HCT116 (cell line): ENCODE measurements at regions not wholly inside any gene's neighbourhood (a gene's known extent, or its start where the extent isn't known, plus 50 kb on each side); places are given as distances from the start of the nearest gene placed in this dataset.

Experiments used
- ATAC-seq: fragments of 200-7000 bp; cut with Tn5 transposase; 2 replicates; pipeline ENCODE4 v1.9.1; 2020; ENCODE audit warnings: mild to moderate bottlenecking, moderate library complexity
- BruUV-seq: library from RNA; stranded (reverse); fragments of 400-500 nt; replicated peaks from 2 replicates; lab custom pipeline; 2021; lab: Mats Ljungman, UMichigan
- CTCF ChIA-PET: fragments of 300-600 bp; sonication (Branson Sonifier 250); formaldehyde crosslinking; loops from one replicate; lab custom pipeline; 2021; ENCODE audit warnings: antibody characterized with exemption; lab: Charles Lee
- POLR2A ChIA-PET: fragments of 300-600, 350-600 bp; sonication (Branson Sonifier 250); formaldehyde crosslinking; loops from one replicate; lab custom pipeline; 2021; ENCODE audit warnings: antibody characterized with exemption; lab: Charles Lee
- RAD21 ChIA-PET, 2 experiments: fragments of 300-600 bp; sonication (Branson Sonifier 250); formaldehyde crosslinking; loops; one replicate each; lab custom pipeline; 2023; ENCODE audit warnings: low total read pairs in 2 of 2; ENCODE audit not compliant: uncharacterized antibody in 2 of 2, unreplicated experiment in 2 of 2, low non-redundant PET in 1 of 2; lab: Charles Lee
- DNase-seq: peaks from one replicate; pipeline ENCODE4 v3.0.0-alpha.2; 2010; ENCODE audit warnings: low read depth, low spot score
- H2AFZ ChIP-seq: fragments of 200-600 bp; shearing (Covaris generic), sonication (generic); 2 replicates; pipeline ENCODE4 v1.6.1; 2017; ENCODE audit warnings: low read depth, mixed run types, mixed read lengths, antibody characterized with exemption, low read length; ENCODE audit not compliant: poor library complexity, severe bottlenecking
- H3K27ac ChIP-seq: 2 replicates; pipeline ENCODE4 v1.5.1; 2012; ENCODE audit warnings: low read depth, low read length
- H3K27me3 ChIP-seq: fragments of 200-600 bp; sonication (generic); 2 replicates; pipeline ENCODE4 v1.6.1; 2016; ENCODE audit warnings: mixed run types, low read length, mixed read lengths; ENCODE audit not compliant: insufficient read depth
- H3K36me3 ChIP-seq, 2 experiments: fragments of 200-500 bp in 1 of 2; fragments of 200-600 bp in 1 of 2; sonication (Bioruptor generic) in 1 of 2; sonication (generic) in 1 of 2; 2 replicates each; pipeline versions ENCODE4 v1.5.1 to v1.6.1; 2014 to 2016; ENCODE audit warnings: low read length in 2 of 2, inconsistent platforms in 1 of 2, mixed read lengths in 1 of 2, mixed run types in 1 of 2; ENCODE audit not compliant: insufficient read depth in 2 of 2, control insufficient read depth in 1 of 2
- H3K4me1 ChIP-seq, 2 experiments: fragments of 200-600 bp in 1 of 2; sonication (generic) in 1 of 2; 2 replicates each; pipeline versions ENCODE4 v1.5.1 to v1.6.1; 2012 to 2017; ENCODE audit warnings: low read length in 2 of 2, inconsistent platforms in 1 of 2, mild to moderate bottlenecking in 1 of 2, mixed read lengths in 1 of 2, mixed run types in 1 of 2, moderate library complexity in 1 of 2; ENCODE audit not compliant: insufficient read depth in 2 of 2, control insufficient read depth in 1 of 2
- H3K4me2 ChIP-seq: fragments of 200-600 bp; sonication (generic); 2 replicates; pipeline ENCODE4 v1.6.1; 2017; ENCODE audit warnings: mixed run types, low read length, mixed read lengths
- H3K4me3 ChIP-seq, 2 experiments: fragments of 200-600 bp in 1 of 2; sonication (generic) in 1 of 2; replicated peaks in 1 of 2; 2 replicates each; pipeline ENCODE4 v1.5.1; 2011 to 2016; ENCODE audit warnings: low read length in 2 of 2, control low read depth in 1 of 2, low read depth in 1 of 2, mild to moderate bottlenecking in 1 of 2, mixed read lengths in 1 of 2, mixed run types in 1 of 2
- H3K79me2 ChIP-seq: fragments of 200-600 bp; sonication (generic); 2 replicates; pipeline ENCODE4 v1.6.1; 2017; ENCODE audit warnings: mild to moderate bottlenecking, mixed run types, low read length, moderate library complexity, mixed read lengths; ENCODE audit not compliant: insufficient read depth
- H3K9ac ChIP-seq: fragments of 200-600 bp; sonication (generic); 2 replicates; pipeline ENCODE4 v1.6.1; 2016; ENCODE audit warnings: low read length, mixed read lengths
- H3K9me2 ChIP-seq: fragments of 200-600 bp; sonication (generic), shearing (Covaris generic); 2 replicates; pipeline ENCODE4 v1.6.1; 2017; ENCODE audit warnings: mixed run types, mild to moderate bottlenecking, moderate library complexity; ENCODE audit not compliant: insufficient read depth
- H3K9me3 ChIP-seq, 2 experiments: fragments of 200-500 bp in 1 of 2; fragments of 200-600 bp in 1 of 2; sonication (Bioruptor generic) in 1 of 2; sonication (generic) in 1 of 2; 2 replicates each; pipeline ENCODE4 v1.6.1; 2014 to 2017; ENCODE audit warnings: low read length in 2 of 2, mixed read lengths in 2 of 2, inconsistent platforms in 1 of 2, low read depth in 1 of 2, mild to moderate bottlenecking in 1 of 2, mixed run types in 1 of 2, moderate library complexity in 1 of 2; ENCODE audit not compliant: control insufficient read depth in 1 of 2, insufficient read depth in 1 of 2
- H4K20me1 ChIP-seq: fragments of 200-600 bp; sonication (generic), shearing (Covaris generic); 2 replicates; pipeline ENCODE4 v1.6.1; 2017; ENCODE audit warnings: mixed run types, mild to moderate bottlenecking, moderate library complexity; ENCODE audit not compliant: insufficient read depth
- ATF3 ChIP-seq: IDR thresholded peaks from 2 replicates; pipeline ENCODE4 v1.6.1; 2012
- CBX3 ChIP-seq: IDR thresholded peaks from 2 replicates; pipeline ENCODE4 v1.6.1; 2012; ENCODE audit warnings: low read depth
- ELF1 ChIP-seq: IDR thresholded peaks from 2 replicates; pipeline ENCODE4 v1.6.1; 2012; ENCODE audit warnings: low read depth, borderline replicate concordance
- EZH2phosphoT487 ChIP-seq: fragments of 200-600 bp; IDR thresholded peaks from 2 replicates; pipeline ENCODE4 v1.6.1; 2018; ENCODE audit warnings: antibody characterized with exemption, borderline replicate concordance
- JUND ChIP-seq: IDR thresholded peaks from 2 replicates; pipeline ENCODE4 v1.6.1; 2012
- POLR2A ChIP-seq: IDR thresholded peaks from 2 replicates; pipeline ENCODE4 v1.7.0; 2011; ENCODE audit warnings: borderline replicate concordance; ENCODE audit not compliant: insufficient read depth, insufficient read length; ENCODE audit errors: extremely low read depth
- SRF ChIP-seq: IDR thresholded peaks from 2 replicates; pipeline ENCODE4 v1.6.1; 2012; ENCODE audit warnings: low read depth
- YY1 ChIP-seq: IDR thresholded peaks from 2 replicates; pipeline ENCODE4 v1.6.1; 2011; ENCODE audit warnings: low read length, low read depth, moderate library complexity, mild to moderate bottlenecking; ENCODE audit not compliant: insufficient replicate concordance; ENCODE audit errors: extremely low read depth
- ZFX ChIP-seq: fragments of 450-650 bp; IDR thresholded peaks from 2 replicates; pipeline ENCODE4 v1.6.1; 2017
- ZNF274 ChIP-seq: fragments of 200-500 bp; sonication (Bioruptor generic); IDR thresholded peaks from 2 replicates; pipeline ENCODE4 v1.6.1; 2014; ENCODE audit warnings: mild to moderate bottlenecking, low read depth, low read length, inconsistent platforms
- intact Hi-C: fragments of 100-400 bp; cut with micrococcal nuclease; formaldehyde crosslinking; loops from 2 replicates; pipeline ENCODE4 v1.10.0; 2022
- TF ChIP-seq, protein P1 (sequence below): IDR thresholded peaks from 2 replicates; pipeline ENCODE4 v1.6.1; 2011; ENCODE audit warnings: mild to moderate bottlenecking, low read length, moderate library complexity; ENCODE audit not compliant: insufficient replicate concordance; ENCODE audit errors: extremely low read depth
- TF ChIP-seq, protein P2 (sequence below): IDR thresholded peaks from 2 replicates; pipeline ENCODE4 v1.6.1; 2012; ENCODE audit warnings: low read depth
- TF ChIP-seq, protein P3 (sequence below), 3 experiments: fragments of 200-600 bp in 1 of 3; sonication (generic) in 1 of 3; IDR thresholded peaks in 2 of 3; conservative IDR thresholded peaks in 1 of 3; 2 replicates each; pipeline ENCODE4 v1.5.1; 2012 to 2017; ENCODE audit warnings: low read depth in 2 of 3, low read length in 2 of 3, antibody characterized with exemption in 1 of 3, borderline replicate concordance in 1 of 3, control low read depth in 1 of 3, mild to moderate bottlenecking in 1 of 3, mixed read lengths in 1 of 3, mixed run types in 1 of 3, moderate library complexity in 1 of 3; ENCODE audit not compliant: insufficient read depth in 1 of 3

DNA sequence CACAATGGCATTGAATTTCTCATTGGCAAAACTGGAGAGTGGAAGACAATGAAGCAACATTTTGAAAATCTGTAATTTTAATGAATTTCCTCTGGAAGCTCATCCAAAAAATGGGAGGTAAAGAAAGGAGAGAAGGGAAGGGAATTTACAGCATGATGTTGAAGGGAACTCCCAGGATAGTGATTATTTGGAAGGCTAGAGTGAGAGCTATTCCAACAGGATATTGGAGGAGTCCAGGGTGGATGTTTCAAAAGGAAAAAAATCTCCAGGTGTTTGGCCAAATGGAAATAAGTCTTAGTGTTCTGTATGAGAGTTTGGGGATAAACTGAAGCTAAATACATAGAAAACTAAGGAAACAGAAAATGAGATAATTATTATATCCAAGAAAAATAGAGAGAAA is 106.2 kb downstream of the IZUMO3 start:
- Histone ChIP-seq H4K20me1 (no peaks in the 10 kb centered on the region), H3K79me2 (no peaks in the 10 kb centered on the region), H2AFZ (no peak overlapping the region), H3K27ac (no peak overlapping the region), H3K9me2 (no peaks in the 10 kb centered on the region), H3K27me3 (no peaks in the 10 kb centered on the region), H3K9ac (no peak overlapping the region), H3K4me3 (no peak overlapping the region), H3K4me1 (no peaks in the 10 kb centered on the region), H3K36me3 (no peaks in the 10 kb centered on the region), H3K9me3 (peaks cover 5 to 13% of the 10 kb centered on the region in 2 experiments; a peak in 2 of 4 replicates), H3K4me2 (no peak overlapping the region)
- POLR2A ChIA-PET: no interaction called here
- ATAC-seq (no peak), DNase-seq (no peak)
- intact Hi-C loops: no loop called here
- no TSS peak for BruUV-seq
- no peak for TF ChIP-seq ZNF274
- no peak for TF ChIP-seq JUND
- RAD21 ChIA-PET: no interaction called here
- CTCF ChIA-PET: no interaction called here

GRCh38 chr9:24438876-24439275 is 106.8 kb downstream of the IZUMO3 start:
- Histone ChIP-seq H3K4me1 (no peaks in the 10 kb centered on the region), H3K36me3 (no peaks in the 10 kb centered on the region), H3K27me3 (no peaks in the 10 kb centered on the region), H3K9ac (no peak overlapping the region), H3K4me3 (no peak overlapping the region), H3K27ac (no peak overlapping the region), H4K20me1 (no peaks in the 10 kb centered on the region), H3K9me2 (no peaks in the 10 kb centered on the region), H3K4me2 (no peak overlapping the region), H2AFZ (no peak overlapping the region), H3K9me3 (peaks cover 5 to 13% of the 10 kb centered on the region in 2 experiments; a peak in 2 of 4 replicates), H3K79me2 (no peaks in the 10 kb centered on the region)
- ChIA-PET POLR2A (no interaction called here), RAD21 (no interaction called here), CTCF (no interaction called here)
- intact Hi-C loops: no loop called here
- no peak for DNase-seq
- BruUV-seq: no TSS peak
- ATAC-seq: no peak
- TF ChIP-seq, protein P1, sequence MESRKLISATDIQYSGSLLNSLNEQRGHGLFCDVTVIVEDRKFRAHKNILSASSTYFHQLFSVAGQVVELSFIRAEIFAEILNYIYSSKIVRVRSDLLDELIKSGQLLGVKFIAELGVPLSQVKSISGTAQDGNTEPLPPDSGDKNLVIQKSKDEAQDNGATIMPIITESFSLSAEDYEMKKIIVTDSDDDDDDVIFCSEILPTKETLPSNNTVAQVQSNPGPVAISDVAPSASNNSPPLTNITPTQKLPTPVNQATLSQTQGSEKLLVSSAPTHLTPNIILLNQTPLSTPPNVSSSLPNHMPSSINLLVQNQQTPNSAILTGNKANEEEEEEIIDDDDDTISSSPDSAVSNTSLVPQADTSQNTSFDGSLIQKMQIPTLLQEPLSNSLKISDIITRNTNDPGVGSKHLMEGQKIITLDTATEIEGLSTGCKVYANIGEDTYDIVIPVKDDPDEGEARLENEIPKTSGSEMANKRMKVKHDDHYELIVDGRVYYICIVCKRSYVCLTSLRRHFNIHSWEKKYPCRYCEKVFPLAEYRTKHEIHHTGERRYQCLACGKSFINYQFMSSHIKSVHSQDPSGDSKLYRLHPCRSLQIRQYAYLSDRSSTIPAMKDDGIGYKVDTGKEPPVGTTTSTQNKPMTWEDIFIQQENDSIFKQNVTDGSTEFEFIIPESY: no peak
- TF ChIP-seq, protein P2, sequence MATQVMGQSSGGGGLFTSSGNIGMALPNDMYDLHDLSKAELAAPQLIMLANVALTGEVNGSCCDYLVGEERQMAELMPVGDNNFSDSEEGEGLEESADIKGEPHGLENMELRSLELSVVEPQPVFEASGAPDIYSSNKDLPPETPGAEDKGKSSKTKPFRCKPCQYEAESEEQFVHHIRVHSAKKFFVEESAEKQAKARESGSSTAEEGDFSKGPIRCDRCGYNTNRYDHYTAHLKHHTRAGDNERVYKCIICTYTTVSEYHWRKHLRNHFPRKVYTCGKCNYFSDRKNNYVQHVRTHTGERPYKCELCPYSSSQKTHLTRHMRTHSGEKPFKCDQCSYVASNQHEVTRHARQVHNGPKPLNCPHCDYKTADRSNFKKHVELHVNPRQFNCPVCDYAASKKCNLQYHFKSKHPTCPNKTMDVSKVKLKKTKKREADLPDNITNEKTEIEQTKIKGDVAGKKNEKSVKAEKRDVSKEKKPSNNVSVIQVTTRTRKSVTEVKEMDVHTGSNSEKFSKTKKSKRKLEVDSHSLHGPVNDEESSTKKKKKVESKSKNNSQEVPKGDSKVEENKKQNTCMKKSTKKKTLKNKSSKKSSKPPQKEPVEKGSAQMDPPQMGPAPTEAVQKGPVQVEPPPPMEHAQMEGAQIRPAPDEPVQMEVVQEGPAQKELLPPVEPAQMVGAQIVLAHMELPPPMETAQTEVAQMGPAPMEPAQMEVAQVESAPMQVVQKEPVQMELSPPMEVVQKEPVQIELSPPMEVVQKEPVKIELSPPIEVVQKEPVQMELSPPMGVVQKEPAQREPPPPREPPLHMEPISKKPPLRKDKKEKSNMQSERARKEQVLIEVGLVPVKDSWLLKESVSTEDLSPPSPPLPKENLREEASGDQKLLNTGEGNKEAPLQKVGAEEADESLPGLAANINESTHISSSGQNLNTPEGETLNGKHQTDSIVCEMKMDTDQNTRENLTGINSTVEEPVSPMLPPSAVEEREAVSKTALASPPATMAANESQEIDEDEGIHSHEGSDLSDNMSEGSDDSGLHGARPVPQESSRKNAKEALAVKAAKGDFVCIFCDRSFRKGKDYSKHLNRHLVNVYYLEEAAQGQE: no peak
- TF ChIP-seq SRF: no peak
- no peak for TF ChIP-seq ZFX
- no peak for TF ChIP-seq YY1
- TF ChIP-seq CBX3: no peak
- TF ChIP-seq ZNF274: no peak
- no peak for TF ChIP-seq POLR2A
- no peak for TF ChIP-seq ATF3
- no peak for TF ChIP-seq ELF1
- no peak for TF ChIP-seq EZH2phosphoT487
- TF ChIP-seq, protein P3, sequence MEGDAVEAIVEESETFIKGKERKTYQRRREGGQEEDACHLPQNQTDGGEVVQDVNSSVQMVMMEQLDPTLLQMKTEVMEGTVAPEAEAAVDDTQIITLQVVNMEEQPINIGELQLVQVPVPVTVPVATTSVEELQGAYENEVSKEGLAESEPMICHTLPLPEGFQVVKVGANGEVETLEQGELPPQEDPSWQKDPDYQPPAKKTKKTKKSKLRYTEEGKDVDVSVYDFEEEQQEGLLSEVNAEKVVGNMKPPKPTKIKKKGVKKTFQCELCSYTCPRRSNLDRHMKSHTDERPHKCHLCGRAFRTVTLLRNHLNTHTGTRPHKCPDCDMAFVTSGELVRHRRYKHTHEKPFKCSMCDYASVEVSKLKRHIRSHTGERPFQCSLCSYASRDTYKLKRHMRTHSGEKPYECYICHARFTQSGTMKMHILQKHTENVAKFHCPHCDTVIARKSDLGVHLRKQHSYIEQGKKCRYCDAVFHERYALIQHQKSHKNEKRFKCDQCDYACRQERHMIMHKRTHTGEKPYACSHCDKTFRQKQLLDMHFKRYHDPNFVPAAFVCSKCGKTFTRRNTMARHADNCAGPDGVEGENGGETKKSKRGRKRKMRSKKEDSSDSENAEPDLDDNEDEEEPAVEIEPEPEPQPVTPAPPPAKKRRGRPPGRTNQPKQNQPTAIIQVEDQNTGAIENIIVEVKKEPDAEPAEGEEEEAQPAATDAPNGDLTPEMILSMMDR (IDR thresholded peaks at IDR 0.05 in 2 of 3, conservative IDR thresholded peaks at IDR 0.05 in 1 of 3; ENCODE audit: borderline replicate concordance in 1 of 3, insufficient read depth in 1 of 3, low read depth in 2 of 3, low read length in 2 of 3): no peak
